ENCODE measurements at regions not wholly inside any gene's neighbourhood (a gene's known extent, or its start where the extent isn't known, plus 50 kb on each side); places are given as distances from the start of the nearest gene placed in this dataset.

- Histone ChIP-seq H3K27me3 (ENCODE audit: insufficient read depth, low read length) (no peaks in the 10 kb centered on the region), H4K5ac (ENCODE audit: insufficient read length, low read depth, low read length) (no peak overlapping the region), H4K20me1 (ENCODE audit: control insufficient read depth, insufficient read depth, insufficient read length) (no peaks in the 10 kb centered on the region), H3K14ac (ENCODE audit: insufficient read depth, low read length) (no peak overlapping the region), H2AK5ac (ENCODE audit: insufficient read length, low read length) (no peak overlapping the region), H2AFZ (ENCODE audit: low read length) (no peak overlapping the region), H3K27ac (ENCODE audit: insufficient read length, low read depth, low read length) (no peak overlapping the region), H2BK120ac (ENCODE audit: low read depth, low read length, poor library complexity, severe bottlenecking) (no peak overlapping the region), H3K18ac (ENCODE audit: insufficient read length, low read depth, low read length) (no peak overlapping the region), H2BK20ac (ENCODE audit: low read depth, low read length, poor library complexity, severe bottlenecking) (no peak overlapping the region), H3K23me2 (ENCODE audit: insufficient read length, low read depth, low read length, poor library complexity, severe bottlenecking) (no peaks in the 10 kb centered on the region), H3T11ph (ENCODE audit: low read length) (no peak overlapping the region), H3K4ac (ENCODE audit: low read depth, low read length) (no peak overlapping the region), H4K91ac (ENCODE audit: insufficient read length, low read depth, low read length) (no peak overlapping the region), H3K9me3 (ENCODE audit: control insufficient read depth, low read depth, low read length) (no peaks in the 10 kb centered on the region), H3K9ac (ENCODE audit: extremely low read depth, insufficient read length, low read length) (no peak overlapping the region), H3K56ac (ENCODE audit: insufficient read length, low read depth, low read length) (no peak overlapping the region), H3K23ac (ENCODE audit: insufficient read length, low read depth, low read length) (no peak overlapping the region), H3K4me2 (ENCODE audit: insufficient read depth, insufficient read length, low read length) (no peak overlapping the region), H2BK5ac (ENCODE audit: insufficient read length, low read length) (no peak overlapping the region), H4K8ac (replicated peaks; ENCODE audit: insufficient read length, low read depth, low read length) (no peak overlapping the region), H3K4me1 (ENCODE audit: insufficient read depth, low read length) (no peaks in the 10 kb centered on the region), H2BK12ac (ENCODE audit: insufficient read length, low read depth, low read length) (no peak overlapping the region), H3K79me1 (ENCODE audit: insufficient read depth, low read depth, low read length, poor library complexity, severe bottlenecking) (no peaks in the 10 kb centered on the region), H3K79me2 (ENCODE audit: insufficient read depth, low read length) (no peaks in the 10 kb centered on the region), H2BK15ac (ENCODE audit: low read depth, low read length) (no peak overlapping the region)
- WGBS (ENCODE audit: extremely low coverage, insufficient read length, low lambda C conversion rate), result no CpG with 5 or more reads among the region's 2 CpGs
- no peak overlapping the region for H3K27ac Mint-ChIP-seq
- no peaks in the 10 kb centered on the region for H3K36me3 Mint-ChIP-seq (ENCODE audit: insufficient read depth in 1 of 3, low read depth in 3 of 3)
- peaks cover 2 to 5% of the 10 kb centered on the region in 2 experiments for H3K4me1 Mint-ChIP-seq
- TF ChIP-seq CTCF (conservative IDR thresholded peaks at IDR 0.05), result no peak
- H3K9me3 Mint-ChIP-seq, result no peaks in the 10 kb centered on the region
- no peaks in the 10 kb centered on the region for H3K27me3 Mint-ChIP-seq (ENCODE audit: low read depth)
- no peak overlapping the region for H3K4me3 Mint-ChIP-seq
- no peak for DNase-seq
Observed at GRCh38 chr12:87689196-87689595, 340.0 kb downstream of the C12orf50 start.
